B cell (primary cell): ENCODE measurements at regions not wholly inside any gene's neighbourhood (a gene's known extent, or its start where the extent isn't known, plus 50 kb on each side); places are given as distances from the start of the nearest gene placed in this dataset.
"Not testable (repeated sequence)": the region's sequence is repeated elsewhere in the genome, so short reads cannot be mapped to it uniquely, and the experiment has no call there.

Source experiments
- ATAC-seq: fragments of 200-7000 bp; cut with Tn5 transposase; one replicate; pipeline ENCODE4 v1.10.0; 2021; ENCODE audit warnings: low read depth, mild to moderate bottlenecking, moderate number of reproducible peaks, moderate library complexity
- CTCF ChIA-PET: fragments of 350-600 bp; sonication (Branson Sonifier 250); formaldehyde crosslinking; loops from one replicate; lab custom pipeline; 2021; ENCODE audit warnings: antibody characterized with exemption, inconsistent platforms; lab: Charles Lee
- POLR2A ChIA-PET: fragments of 350-600 bp; sonication (Branson Sonifier 250); formaldehyde crosslinking; loops from one replicate; lab custom pipeline; 2021; ENCODE audit warnings: antibody characterized with exemption; lab: Charles Lee
- DNase-seq: peaks from one replicate; pipeline ENCODE4 v3.0.0; 2013
- H2AFZ ChIP-seq: 2 replicates; pipeline ENCODE4 v1.6.1; 2012; ENCODE audit warnings: mild to moderate bottlenecking, low read depth, low read length; ENCODE audit not compliant: insufficient read depth, poor library complexity, severe bottlenecking
- H3K27ac ChIP-seq, 2 donors: 1 replicate in 1 of 2; 2 replicates in 1 of 2; pipeline ENCODE4 v1.5.1; 2012 to 2013; ENCODE audit warnings: low read length in 2 of 2, mild to moderate bottlenecking in 2 of 2, moderate library complexity in 1 of 2
- H3K27me3 ChIP-seq, 4 experiments: fragments of 200-600 bp in 1 of 4; sonication (generic) in 1 of 4; replicated peaks in 1 of 4; 1 replicate in 2 of 4; 2 replicates in 2 of 4; pipeline versions ENCODE4 v1.6.1 to v1.7.0; 2013 to 2016; ENCODE audit warnings: low read length in 3 of 4, mild to moderate bottlenecking in 2 of 4, mixed read lengths in 1 of 4, moderate library complexity in 1 of 4; ENCODE audit not compliant: insufficient read depth in 4 of 4, control insufficient read depth in 3 of 4; ENCODE audit errors: control extremely low read depth in 1 of 4
- H3K36me3 ChIP-seq, 2 experiments: replicated peaks in 1 of 2; 1 replicate in 1 of 2; 2 replicates in 1 of 2; pipeline versions ENCODE4 v1.6.1 to v1.7.1; 2013; ENCODE audit warnings: low read length in 1 of 2; ENCODE audit not compliant: insufficient read depth in 2 of 2, control insufficient read depth in 1 of 2; ENCODE audit errors: control extremely low read depth in 1 of 2, extremely low read depth in 1 of 2
- H3K4me1 ChIP-seq, 2 donors: fragments of 200-600 bp in 1 of 2; sonication (generic) in 1 of 2; 1 replicate in 1 of 2; 2 replicates in 1 of 2; pipeline versions ENCODE4 v1.5.1 to v1.6.1; 2013 to 2017; ENCODE audit warnings: low read length in 2 of 2; ENCODE audit not compliant: control insufficient read depth in 2 of 2, insufficient read depth in 2 of 2
- H3K4me2 ChIP-seq: replicated peaks from 2 replicates; pipeline ENCODE3; 2012; ENCODE audit warnings: mild to moderate bottlenecking, low read depth, low read length; ENCODE audit not compliant: poor library complexity, severe bottlenecking
- H3K4me3 ChIP-seq, 5 experiments: fragments of 200-600 bp in 1 of 5; sonication (generic) in 1 of 5; 1 replicate in 3 of 5; 2 replicates in 2 of 5; pipeline versions ENCODE4 v1.5.1 to v1.7.0; 2011 to 2016; ENCODE audit warnings: low read length in 4 of 5, mild to moderate bottlenecking in 4 of 5, low read depth in 2 of 5, control low read depth in 1 of 5, moderate library complexity in 1 of 5; ENCODE audit not compliant: insufficient read depth in 1 of 5; ENCODE audit errors: control extremely low read depth in 1 of 5, extremely low read depth in 1 of 5
- H3K79me2 ChIP-seq: fragments of 200-600 bp; sonication (generic); one replicate; pipeline ENCODE4 v1.6.0; 2016; ENCODE audit warnings: low read length; ENCODE audit not compliant: control insufficient read depth, insufficient read depth
- H3K9ac ChIP-seq: fragments of 200-600 bp; sonication (generic); 2 replicates; pipeline ENCODE4 v1.6.1; 2017; ENCODE audit warnings: mild to moderate bottlenecking, low read length, moderate library complexity
- H3K9me3 ChIP-seq, 3 donors: one replicate each; pipeline versions ENCODE4 v1.6.1 to v1.7.1; 2013; ENCODE audit warnings: low read length in 2 of 3; ENCODE audit not compliant: control insufficient read depth in 2 of 3, insufficient read depth in 1 of 3; ENCODE audit errors: control extremely low read depth in 1 of 3
- H4K20me1 ChIP-seq: 2 replicates; pipeline ENCODE4 v1.6.0; 2012; ENCODE audit warnings: mild to moderate bottlenecking, low read length; ENCODE audit not compliant: insufficient read depth, control insufficient read depth, poor library complexity, severe bottlenecking
- H3K27ac Mint-ChIP-seq: one replicate; pipeline ENCODE4 v1.8.0; 2021; ENCODE audit warnings: mixed read lengths
- H3K27me3 Mint-ChIP-seq: one replicate; pipeline ENCODE4 v1.8.0; 2021; ENCODE audit warnings: mixed read lengths
- H3K4me1 Mint-ChIP-seq: one replicate; pipeline ENCODE4 v1.8.0; 2021; ENCODE audit warnings: mixed read lengths
- H3K4me3 Mint-ChIP-seq: one replicate; pipeline ENCODE4 v1.8.0; 2021; ENCODE audit warnings: mixed read lengths
- H3K9me3 Mint-ChIP-seq: one replicate; pipeline ENCODE4 v1.8.0; 2022; ENCODE audit warnings: mixed read lengths; ENCODE audit not compliant: insufficient read depth
- EZH2 ChIP-seq: IDR thresholded peaks from 2 replicates; pipeline ENCODE4 v1.6.1; 2012; ENCODE audit warnings: borderline replicate concordance, low read depth, mild to moderate bottlenecking, moderate library complexity, low read length; ENCODE audit not compliant: insufficient read depth, poor library complexity, severe bottlenecking
- whole genome bisulfite sequencing: methylation state at CpG from one replicate; pipeline ENCODE4 v1.1.5; 2013; ENCODE audit warnings: missing lambda C conversion rate; ENCODE audit not compliant: insufficient coverage; 5-methylcytosine and 5-hydroxymethylcytosine counted together
- intact Hi-C: fragments of 100-400 bp; cut with micrococcal nuclease; formaldehyde crosslinking; loops from one replicate; pipeline ENCODE4 v1.10.0; 2022
- TF ChIP-seq, protein P1 (sequence below): fragments of 200-600 bp; IDR thresholded peaks from one replicate; pipeline ENCODE4 v1.8.0; 2022; ENCODE audit warnings: antibody characterized with exemption, mild to moderate bottlenecking

DNA sequence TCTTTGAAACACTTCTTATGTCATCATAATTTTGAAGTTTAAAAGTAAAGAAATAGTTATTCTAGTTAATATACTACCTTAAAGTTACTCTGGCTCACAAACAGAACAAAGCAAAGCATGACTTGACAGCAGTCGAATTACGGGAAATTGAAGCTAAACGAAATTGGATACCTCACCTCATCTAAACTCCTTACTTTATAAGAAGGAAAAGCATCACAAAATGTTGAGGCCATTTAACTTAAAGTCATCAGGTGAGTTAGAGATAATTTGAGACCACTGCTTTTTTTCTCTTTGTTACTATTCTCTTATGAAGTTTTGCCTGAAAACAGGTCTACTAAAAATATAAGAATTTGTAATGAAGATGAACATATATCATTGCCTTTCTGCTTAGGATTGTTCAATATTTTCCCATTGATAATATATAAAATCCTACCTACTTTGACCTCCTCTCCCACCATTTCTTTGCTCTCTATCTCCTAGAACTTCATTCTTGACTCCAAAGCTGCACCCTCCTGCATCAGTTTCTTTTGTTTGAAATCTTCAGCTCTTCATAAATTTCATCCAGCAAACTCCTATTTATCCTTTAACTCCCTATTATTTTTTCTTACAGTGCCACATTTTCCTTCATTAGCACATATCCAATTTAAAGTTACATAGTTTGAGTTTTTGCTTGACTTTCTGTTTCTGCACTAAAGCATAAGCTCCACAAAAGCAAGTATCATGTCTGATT lies 510.7 kb upstream of the ZNF337 start:
- H3K27me3 Mint-ChIP-seq, result peaks cover 25% of the 10 kb centered on the region
- intact Hi-C loops, result no loop called here
- H3K79me2 ChIP-seq, result no peaks in the 10 kb centered on the region
- POLR2A ChIA-PET, result no interaction called here
- H3K4me3 Mint-ChIP-seq, result no peak overlapping the region
- peaks cover 0 to 8% (median 2%) of the 10 kb centered on the region in 4 experiments for H3K27me3 ChIP-seq
- no peak overlapping the region for H3K4me2 ChIP-seq
- H3K4me3 ChIP-seq, result no peak overlapping the region
- no CpG with 5 or more reads among the region's 3 CpGs for WGBS
- no peak overlapping the region for H2AFZ ChIP-seq
- peaks cover 0 to 14% (median 0%) of the 10 kb centered on the region in 3 donors for H3K9me3 ChIP-seq
- no peak overlapping the region for H3K27ac Mint-ChIP-seq
- no peak overlapping the region for H3K27ac ChIP-seq
- TF ChIP-seq, protein P1, sequence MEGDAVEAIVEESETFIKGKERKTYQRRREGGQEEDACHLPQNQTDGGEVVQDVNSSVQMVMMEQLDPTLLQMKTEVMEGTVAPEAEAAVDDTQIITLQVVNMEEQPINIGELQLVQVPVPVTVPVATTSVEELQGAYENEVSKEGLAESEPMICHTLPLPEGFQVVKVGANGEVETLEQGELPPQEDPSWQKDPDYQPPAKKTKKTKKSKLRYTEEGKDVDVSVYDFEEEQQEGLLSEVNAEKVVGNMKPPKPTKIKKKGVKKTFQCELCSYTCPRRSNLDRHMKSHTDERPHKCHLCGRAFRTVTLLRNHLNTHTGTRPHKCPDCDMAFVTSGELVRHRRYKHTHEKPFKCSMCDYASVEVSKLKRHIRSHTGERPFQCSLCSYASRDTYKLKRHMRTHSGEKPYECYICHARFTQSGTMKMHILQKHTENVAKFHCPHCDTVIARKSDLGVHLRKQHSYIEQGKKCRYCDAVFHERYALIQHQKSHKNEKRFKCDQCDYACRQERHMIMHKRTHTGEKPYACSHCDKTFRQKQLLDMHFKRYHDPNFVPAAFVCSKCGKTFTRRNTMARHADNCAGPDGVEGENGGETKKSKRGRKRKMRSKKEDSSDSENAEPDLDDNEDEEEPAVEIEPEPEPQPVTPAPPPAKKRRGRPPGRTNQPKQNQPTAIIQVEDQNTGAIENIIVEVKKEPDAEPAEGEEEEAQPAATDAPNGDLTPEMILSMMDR, result no peak
- TF ChIP-seq EZH2, result no peak
- H3K36me3 ChIP-seq, result no peaks in the 10 kb centered on the region
- DNase-seq, result no peak
- CTCF ChIA-PET, result no interaction called here
- no peaks in the 10 kb centered on the region for H3K4me1 Mint-ChIP-seq
- no peak for ATAC-seq
- H3K9ac ChIP-seq, result no peak overlapping the region
- H3K9me3 Mint-ChIP-seq, result no peaks in the 10 kb centered on the region
- no peaks in the 10 kb centered on the region for H4K20me1 ChIP-seq
- H3K4me1 ChIP-seq, result no peaks in the 10 kb centered on the region

DNA sequence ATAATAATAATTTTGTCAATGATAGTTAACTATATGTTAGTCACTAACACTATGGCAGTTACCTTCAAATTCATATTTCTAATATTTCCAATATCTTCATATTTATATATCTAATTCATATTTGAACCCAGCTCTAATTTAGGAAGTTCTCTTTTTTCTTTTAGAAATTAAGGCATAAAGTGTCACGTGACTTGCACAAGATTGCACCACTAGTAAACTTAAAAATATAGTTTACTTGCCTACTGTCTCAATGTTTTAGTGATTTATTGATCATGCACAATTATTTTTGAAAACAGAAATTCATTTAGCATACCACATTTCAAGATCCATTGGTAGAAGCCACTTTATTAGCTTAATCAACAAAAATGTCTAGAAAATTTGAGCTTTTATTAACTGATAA lies 508.7 kb upstream of the ZNF337 start:
- DNase-seq (no peak), ATAC-seq (no peak)
- H3K79me2 ChIP-seq, result no peaks in the 10 kb centered on the region
- no peaks in the 10 kb centered on the region for H3K4me1 ChIP-seq
- H3K9ac ChIP-seq, result no peak overlapping the region
- no peak overlapping the region for H3K4me2 ChIP-seq
- Mint-ChIP-seq H3K4me1 (no peaks in the 10 kb centered on the region), H3K4me3 (no peak overlapping the region), H3K27ac (no peak overlapping the region), H3K27me3 (peaks cover 19% of the 10 kb centered on the region), H3K9me3 (peaks cover 1% of the 10 kb centered on the region)
- peaks cover 0 to 8% (median 2%) of the 10 kb centered on the region in 4 experiments for H3K27me3 ChIP-seq
- peaks cover 0 to 14% (median 8%) of the 10 kb centered on the region in 3 donors for H3K9me3 ChIP-seq
- TF ChIP-seq, protein P1, result no peak
- TF ChIP-seq EZH2, result no peak
- no peak overlapping the region for H2AFZ ChIP-seq
- H3K36me3 ChIP-seq, result no peaks in the 10 kb centered on the region
- H3K4me3 ChIP-seq, result no peak overlapping the region
- ChIA-PET CTCF (no interaction called here), POLR2A (no interaction called here)
- H3K27ac ChIP-seq, result no peak overlapping the region
- WGBS, result no CpG with 5 or more reads among the region's 1 CpG
- no peaks in the 10 kb centered on the region for H4K20me1 ChIP-seq
- intact Hi-C loops, result no loop called here

DNA sequence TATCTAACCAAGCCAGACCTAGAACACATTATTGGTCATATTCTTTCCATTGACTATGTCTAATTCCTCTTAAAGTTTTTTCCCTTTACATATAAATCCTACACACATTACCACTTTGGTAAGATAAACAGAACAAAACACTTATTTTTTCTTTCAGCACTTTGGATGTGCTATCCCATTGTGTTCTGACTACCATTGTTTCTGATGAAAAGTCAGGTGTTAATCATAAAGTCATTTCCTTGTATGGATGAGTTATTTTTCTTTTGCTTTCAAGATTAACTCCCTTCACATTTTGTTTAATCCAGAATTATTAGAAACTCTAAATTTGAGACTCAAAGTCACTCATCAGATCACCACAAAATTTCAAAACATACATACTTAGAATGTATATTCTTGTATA lies 504.4 kb upstream of the ZNF337 start:
- DNase-seq, H3K27ac Mint-ChIP-seq, POLR2A ChIA-PET, H3K27me3 Mint-ChIP-seq, intact Hi-C loops, H3K36me3 ChIP-seq, H3K9ac ChIP-seq, H3K9me3 Mint-ChIP-seq, H3K4me1 ChIP-seq, H3K27ac ChIP-seq, H3K9me3 ChIP-seq, CTCF ChIA-PET, H3K4me3 Mint-ChIP-seq, ATAC-seq, H3K4me2 ChIP-seq, H3K4me3 ChIP-seq, H3K4me1 Mint-ChIP-seq, H4K20me1 ChIP-seq, H3K27me3 ChIP-seq, H2AFZ ChIP-seq, H3K79me2 ChIP-seq: not testable (repeated sequence)
